SH-SY5Y (cell line): ENCODE measurements at regions not wholly inside any gene's neighbourhood (a gene's known extent, or its start where the extent isn't known, plus 50 kb on each side); places are given as distances from the start of the nearest gene placed in this dataset.

Source experiments
- GATA2 ChIP-seq: IDR thresholded peaks from 2 replicates; pipeline ENCODE4 v1.6.1; 2011; ENCODE audit warnings: mild to moderate bottlenecking, low read depth, low read length
- GATA3 ChIP-seq: IDR thresholded peaks from 2 replicates; pipeline ENCODE4 v1.6.1; 2011; ENCODE audit warnings: low read depth, mild to moderate bottlenecking, low read length, moderate library complexity

DNA sequence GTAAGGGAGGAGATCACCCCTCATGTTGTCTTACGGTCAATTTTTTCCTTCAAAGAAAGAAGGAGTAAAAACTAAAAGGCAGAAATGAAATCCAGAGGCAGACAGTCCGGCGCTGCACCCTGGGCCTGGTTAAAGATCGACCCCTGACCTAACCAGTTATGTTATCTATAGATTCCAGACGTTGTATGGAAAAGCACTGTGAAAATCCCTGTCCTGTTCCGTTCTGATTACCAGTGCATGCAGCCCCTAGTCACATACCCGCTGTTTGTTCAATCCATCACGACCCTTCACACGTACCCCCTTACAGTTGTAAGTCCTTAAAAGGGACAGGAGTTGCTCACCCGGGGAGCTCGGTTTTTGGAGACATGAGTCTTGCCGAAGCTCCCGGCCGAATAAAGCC is 105.6 kb upstream of the JADE1 start:
- TF ChIP-seq GATA2 = no peak
- no peak for TF ChIP-seq GATA3
